ENCODE measurements at regions not wholly inside any gene's neighbourhood (a gene's known extent, or its start where the extent isn't known, plus 50 kb on each side); places are given as distances from the start of the nearest gene placed in this dataset.

GRCh38 chr12:90770861-90771260 is 184.1 kb downstream of the CCER1 start:
- TF ChIP-seq, protein P1, sequence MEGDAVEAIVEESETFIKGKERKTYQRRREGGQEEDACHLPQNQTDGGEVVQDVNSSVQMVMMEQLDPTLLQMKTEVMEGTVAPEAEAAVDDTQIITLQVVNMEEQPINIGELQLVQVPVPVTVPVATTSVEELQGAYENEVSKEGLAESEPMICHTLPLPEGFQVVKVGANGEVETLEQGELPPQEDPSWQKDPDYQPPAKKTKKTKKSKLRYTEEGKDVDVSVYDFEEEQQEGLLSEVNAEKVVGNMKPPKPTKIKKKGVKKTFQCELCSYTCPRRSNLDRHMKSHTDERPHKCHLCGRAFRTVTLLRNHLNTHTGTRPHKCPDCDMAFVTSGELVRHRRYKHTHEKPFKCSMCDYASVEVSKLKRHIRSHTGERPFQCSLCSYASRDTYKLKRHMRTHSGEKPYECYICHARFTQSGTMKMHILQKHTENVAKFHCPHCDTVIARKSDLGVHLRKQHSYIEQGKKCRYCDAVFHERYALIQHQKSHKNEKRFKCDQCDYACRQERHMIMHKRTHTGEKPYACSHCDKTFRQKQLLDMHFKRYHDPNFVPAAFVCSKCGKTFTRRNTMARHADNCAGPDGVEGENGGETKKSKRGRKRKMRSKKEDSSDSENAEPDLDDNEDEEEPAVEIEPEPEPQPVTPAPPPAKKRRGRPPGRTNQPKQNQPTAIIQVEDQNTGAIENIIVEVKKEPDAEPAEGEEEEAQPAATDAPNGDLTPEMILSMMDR (IDR thresholded peaks at IDR 0.05; ENCODE audit: low read depth, low read length) = no peak
- no peak for TF ChIP-seq EZH2phosphoT487 (IDR thresholded peaks at IDR 0.05; ENCODE audit: low read depth)
